HCT116 (cell line): ENCODE measurements at regions not wholly inside any gene's neighbourhood (a gene's known extent, or its start where the extent isn't known, plus 50 kb on each side); places are given as distances from the start of the nearest gene placed in this dataset.

ENCODE experiments used
- ATAC-seq: fragments of 200-7000 bp; cut with Tn5 transposase; 2 replicates; pipeline ENCODE4 v1.9.1; 2020; ENCODE audit warnings: mild to moderate bottlenecking, moderate library complexity
- BruUV-seq: library from RNA; stranded (reverse); fragments of 400-500 nt; replicated peaks from 2 replicates; lab custom pipeline; 2021; lab: Mats Ljungman, UMichigan
- CTCF ChIA-PET: fragments of 300-600 bp; sonication (Branson Sonifier 250); formaldehyde crosslinking; loops from one replicate; lab custom pipeline; 2021; ENCODE audit warnings: antibody characterized with exemption; lab: Charles Lee
- POLR2A ChIA-PET: fragments of 300-600, 350-600 bp; sonication (Branson Sonifier 250); formaldehyde crosslinking; loops from one replicate; lab custom pipeline; 2021; ENCODE audit warnings: antibody characterized with exemption; lab: Charles Lee
- RAD21 ChIA-PET, 2 experiments: fragments of 300-600 bp; sonication (Branson Sonifier 250); formaldehyde crosslinking; loops; one replicate each; lab custom pipeline; 2023; ENCODE audit warnings: low total read pairs in 2 of 2; ENCODE audit not compliant: uncharacterized antibody in 2 of 2, unreplicated experiment in 2 of 2, low non-redundant PET in 1 of 2; lab: Charles Lee
- DNase-seq: peaks from one replicate; pipeline ENCODE4 v3.0.0-alpha.2; 2010; ENCODE audit warnings: low read depth, low spot score
- H2AFZ ChIP-seq: fragments of 200-600 bp; shearing (Covaris generic), sonication (generic); 2 replicates; pipeline ENCODE4 v1.6.1; 2017; ENCODE audit warnings: low read depth, mixed run types, mixed read lengths, antibody characterized with exemption, low read length; ENCODE audit not compliant: poor library complexity, severe bottlenecking
- H3K27ac ChIP-seq: 2 replicates; pipeline ENCODE4 v1.5.1; 2012; ENCODE audit warnings: low read depth, low read length
- H3K27me3 ChIP-seq: fragments of 200-600 bp; sonication (generic); 2 replicates; pipeline ENCODE4 v1.6.1; 2016; ENCODE audit warnings: mixed run types, low read length, mixed read lengths; ENCODE audit not compliant: insufficient read depth
- H3K36me3 ChIP-seq, 2 experiments: fragments of 200-500 bp in 1 of 2; fragments of 200-600 bp in 1 of 2; sonication (Bioruptor generic) in 1 of 2; sonication (generic) in 1 of 2; 2 replicates each; pipeline versions ENCODE4 v1.5.1 to v1.6.1; 2014 to 2016; ENCODE audit warnings: low read length in 2 of 2, inconsistent platforms in 1 of 2, mixed read lengths in 1 of 2, mixed run types in 1 of 2; ENCODE audit not compliant: insufficient read depth in 2 of 2, control insufficient read depth in 1 of 2
- H3K4me1 ChIP-seq, 2 experiments: fragments of 200-600 bp in 1 of 2; sonication (generic) in 1 of 2; 2 replicates each; pipeline versions ENCODE4 v1.5.1 to v1.6.1; 2012 to 2017; ENCODE audit warnings: low read length in 2 of 2, inconsistent platforms in 1 of 2, mild to moderate bottlenecking in 1 of 2, mixed read lengths in 1 of 2, mixed run types in 1 of 2, moderate library complexity in 1 of 2; ENCODE audit not compliant: insufficient read depth in 2 of 2, control insufficient read depth in 1 of 2
- H3K4me2 ChIP-seq: fragments of 200-600 bp; sonication (generic); 2 replicates; pipeline ENCODE4 v1.6.1; 2017; ENCODE audit warnings: mixed run types, low read length, mixed read lengths
- H3K4me3 ChIP-seq, 2 experiments: fragments of 200-600 bp in 1 of 2; sonication (generic) in 1 of 2; replicated peaks in 1 of 2; 2 replicates each; pipeline ENCODE4 v1.5.1; 2011 to 2016; ENCODE audit warnings: low read length in 2 of 2, control low read depth in 1 of 2, low read depth in 1 of 2, mild to moderate bottlenecking in 1 of 2, mixed read lengths in 1 of 2, mixed run types in 1 of 2
- H3K79me2 ChIP-seq: fragments of 200-600 bp; sonication (generic); 2 replicates; pipeline ENCODE4 v1.6.1; 2017; ENCODE audit warnings: mild to moderate bottlenecking, mixed run types, low read length, moderate library complexity, mixed read lengths; ENCODE audit not compliant: insufficient read depth
- H3K9ac ChIP-seq: fragments of 200-600 bp; sonication (generic); 2 replicates; pipeline ENCODE4 v1.6.1; 2016; ENCODE audit warnings: low read length, mixed read lengths
- H3K9me2 ChIP-seq: fragments of 200-600 bp; sonication (generic), shearing (Covaris generic); 2 replicates; pipeline ENCODE4 v1.6.1; 2017; ENCODE audit warnings: mixed run types, mild to moderate bottlenecking, moderate library complexity; ENCODE audit not compliant: insufficient read depth
- H3K9me3 ChIP-seq, 2 experiments: fragments of 200-500 bp in 1 of 2; fragments of 200-600 bp in 1 of 2; sonication (Bioruptor generic) in 1 of 2; sonication (generic) in 1 of 2; 2 replicates each; pipeline ENCODE4 v1.6.1; 2014 to 2017; ENCODE audit warnings: low read length in 2 of 2, mixed read lengths in 2 of 2, inconsistent platforms in 1 of 2, low read depth in 1 of 2, mild to moderate bottlenecking in 1 of 2, mixed run types in 1 of 2, moderate library complexity in 1 of 2; ENCODE audit not compliant: control insufficient read depth in 1 of 2, insufficient read depth in 1 of 2
- H4K20me1 ChIP-seq: fragments of 200-600 bp; sonication (generic), shearing (Covaris generic); 2 replicates; pipeline ENCODE4 v1.6.1; 2017; ENCODE audit warnings: mixed run types, mild to moderate bottlenecking, moderate library complexity; ENCODE audit not compliant: insufficient read depth
- CEBPB ChIP-seq: IDR thresholded peaks from 2 replicates; pipeline ENCODE4 v1.6.1; 2012; ENCODE audit warnings: low read depth
- ELF1 ChIP-seq: IDR thresholded peaks from 2 replicates; pipeline ENCODE4 v1.6.1; 2012; ENCODE audit warnings: low read depth, borderline replicate concordance
- EZH2phosphoT487 ChIP-seq: fragments of 200-600 bp; IDR thresholded peaks from 2 replicates; pipeline ENCODE4 v1.6.1; 2018; ENCODE audit warnings: antibody characterized with exemption, borderline replicate concordance
- FOSL1 ChIP-seq: IDR thresholded peaks from 2 replicates; pipeline ENCODE4 v1.6.1; 2012; ENCODE audit warnings: low read depth
- JUND ChIP-seq: IDR thresholded peaks from 2 replicates; pipeline ENCODE4 v1.6.1; 2012
- MAX ChIP-seq: IDR thresholded peaks from 2 replicates; pipeline ENCODE4 v1.6.1; 2012
- POLR2A ChIP-seq: IDR thresholded peaks from 2 replicates; pipeline ENCODE4 v1.7.0; 2011; ENCODE audit warnings: borderline replicate concordance; ENCODE audit not compliant: insufficient read depth, insufficient read length; ENCODE audit errors: extremely low read depth
- POLR2AphosphoS5 ChIP-seq: IDR thresholded peaks from 2 replicates; pipeline ENCODE4 v1.6.1; 2011; ENCODE audit warnings: mild to moderate bottlenecking, low read depth, low read length, moderate library complexity
- SIN3A ChIP-seq: IDR thresholded peaks from 2 replicates; pipeline ENCODE4 v1.6.1; 2012; ENCODE audit warnings: low read depth
- SP1 ChIP-seq: IDR thresholded peaks from 2 replicates; pipeline ENCODE4 v1.6.1; 2012; ENCODE audit warnings: low read depth
- SRF ChIP-seq: IDR thresholded peaks from 2 replicates; pipeline ENCODE4 v1.6.1; 2012; ENCODE audit warnings: low read depth
- TCF7L2 ChIP-seq: IDR thresholded peaks from 2 replicates; pipeline ENCODE4 v1.7.0; 2011; ENCODE audit warnings: borderline replicate concordance, inconsistent platforms; ENCODE audit not compliant: insufficient read depth, insufficient read length; ENCODE audit errors: extremely low read depth
- YY1 ChIP-seq: IDR thresholded peaks from 2 replicates; pipeline ENCODE4 v1.6.1; 2011; ENCODE audit warnings: low read length, low read depth, moderate library complexity, mild to moderate bottlenecking; ENCODE audit not compliant: insufficient replicate concordance; ENCODE audit errors: extremely low read depth
- intact Hi-C: fragments of 100-400 bp; cut with micrococcal nuclease; formaldehyde crosslinking; loops from 2 replicates; pipeline ENCODE4 v1.10.0; 2022
- TF ChIP-seq, protein P1 (sequence below): IDR thresholded peaks from 2 replicates; pipeline ENCODE4 v1.6.1; 2012; ENCODE audit warnings: low read depth
- TF ChIP-seq, protein P2 (sequence below): IDR thresholded peaks from 2 replicates; pipeline ENCODE4 v1.6.1; 2012

DNA sequence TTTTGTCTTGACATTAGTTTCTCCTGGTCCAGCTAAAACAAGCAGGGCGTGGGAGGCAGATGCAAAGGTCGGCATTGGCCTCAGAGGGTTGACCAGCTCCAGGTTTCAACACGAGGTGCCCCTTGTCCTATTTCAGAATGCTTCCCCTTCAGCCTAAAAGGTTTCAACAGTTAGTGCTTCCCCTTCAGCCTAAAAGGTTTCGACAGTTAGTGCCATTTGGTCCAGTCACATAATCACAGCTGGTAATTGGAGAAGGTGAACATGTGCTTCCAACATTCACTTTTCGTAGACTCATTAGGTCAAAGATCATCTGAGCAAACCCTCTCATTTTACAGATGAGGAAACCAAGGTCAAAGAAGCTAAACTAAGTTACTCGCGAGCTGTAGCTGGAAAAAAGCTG lies 270.3 kb upstream of the MAP3K1 start (continued):
- TF ChIP-seq YY1 (no peak), SIN3A (no peak), SP1 (no peak), EZH2phosphoT487 (no peak), CEBPB (no peak)

DNA sequence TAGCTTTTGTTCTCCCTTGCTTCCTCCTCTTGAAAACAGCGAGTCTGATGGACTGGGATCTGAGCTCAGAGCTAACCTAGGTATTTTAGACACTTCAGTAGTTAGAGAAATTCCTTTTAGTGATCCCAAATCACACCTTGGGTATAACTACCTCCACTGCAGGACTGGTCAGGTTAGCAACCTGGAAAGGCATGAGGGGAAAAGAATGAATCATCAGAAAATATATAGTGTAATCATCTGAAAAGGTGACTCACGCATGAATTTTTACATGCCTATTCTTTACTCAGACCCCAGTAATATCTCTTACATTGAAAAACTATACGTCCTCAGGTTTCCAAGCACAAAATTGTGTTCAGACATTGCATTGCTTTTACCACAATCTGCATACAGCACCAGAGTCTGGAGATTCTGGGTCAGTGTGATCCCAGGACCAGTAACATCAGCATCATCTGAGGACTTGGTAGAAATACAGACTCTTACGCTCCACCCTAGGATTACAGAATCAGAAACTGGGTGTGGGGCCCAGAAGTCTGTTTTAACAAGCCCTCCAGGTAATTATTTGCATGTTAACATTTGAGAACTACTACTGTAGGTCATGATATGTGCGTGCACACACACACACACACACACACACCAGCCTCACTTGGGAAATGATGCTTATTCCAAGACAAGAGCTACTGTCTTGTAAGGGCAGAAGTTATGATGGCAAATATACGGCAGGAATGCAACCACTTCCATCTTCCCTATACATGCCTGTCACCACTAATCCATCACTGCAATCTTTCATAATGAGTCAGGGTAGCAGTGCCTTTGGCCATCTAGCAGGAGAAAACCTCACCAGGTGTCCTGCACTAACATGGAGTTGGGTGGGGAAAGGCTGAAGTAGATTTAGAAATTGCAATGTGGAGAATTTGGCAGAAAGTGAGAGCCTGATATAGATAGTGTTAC lies 271.6 kb upstream of the MAP3K1 start:
- Histone ChIP-seq H4K20me1 (no peaks in the 10 kb centered on the region), H2AFZ (no peak overlapping the region), H3K9ac (no peak overlapping the region), H3K36me3 (no peaks in the 10 kb centered on the region), H3K4me2 (peak overlapping the region; percentile 13), H3K79me2 (no peaks in the 10 kb centered on the region), H3K4me3 (no peak overlapping the region), H3K27me3 (no peaks in the 10 kb centered on the region), H3K9me3 (no peaks in the 10 kb centered on the region), H3K27ac (no peak overlapping the region), H3K9me2 (no peaks in the 10 kb centered on the region), H3K4me1 (peaks cover 0 to 16% of the 10 kb centered on the region in 2 experiments; a peak in 2 of 4 replicates)
- POLR2A ChIA-PET, result no interaction called here
- peak; percentile 23 for DNase-seq
- RAD21 ChIA-PET, result no interaction called here
- BruUV-seq, result no TSS peak
- CTCF ChIA-PET, result no interaction called here
- intact Hi-C loops, result no loop called here
- ATAC-seq, result peak; percentile 54
- TF ChIP-seq SIN3A (no peak), JUND (peak; percentile 47; the same call in 1 of the 2 replicates), POLR2AphosphoS5 (no peak), EZH2phosphoT487 (no peak), FOSL1 (peak; percentile 69), POLR2A (no peak), SP1 (no peak), MAX (no peak), SRF (0 out of 2 replicates have a peak, but pooled peaks have one; percentile 26), ELF1 (no peak), TCF7L2 (no peak)
- TF ChIP-seq, protein P1, sequence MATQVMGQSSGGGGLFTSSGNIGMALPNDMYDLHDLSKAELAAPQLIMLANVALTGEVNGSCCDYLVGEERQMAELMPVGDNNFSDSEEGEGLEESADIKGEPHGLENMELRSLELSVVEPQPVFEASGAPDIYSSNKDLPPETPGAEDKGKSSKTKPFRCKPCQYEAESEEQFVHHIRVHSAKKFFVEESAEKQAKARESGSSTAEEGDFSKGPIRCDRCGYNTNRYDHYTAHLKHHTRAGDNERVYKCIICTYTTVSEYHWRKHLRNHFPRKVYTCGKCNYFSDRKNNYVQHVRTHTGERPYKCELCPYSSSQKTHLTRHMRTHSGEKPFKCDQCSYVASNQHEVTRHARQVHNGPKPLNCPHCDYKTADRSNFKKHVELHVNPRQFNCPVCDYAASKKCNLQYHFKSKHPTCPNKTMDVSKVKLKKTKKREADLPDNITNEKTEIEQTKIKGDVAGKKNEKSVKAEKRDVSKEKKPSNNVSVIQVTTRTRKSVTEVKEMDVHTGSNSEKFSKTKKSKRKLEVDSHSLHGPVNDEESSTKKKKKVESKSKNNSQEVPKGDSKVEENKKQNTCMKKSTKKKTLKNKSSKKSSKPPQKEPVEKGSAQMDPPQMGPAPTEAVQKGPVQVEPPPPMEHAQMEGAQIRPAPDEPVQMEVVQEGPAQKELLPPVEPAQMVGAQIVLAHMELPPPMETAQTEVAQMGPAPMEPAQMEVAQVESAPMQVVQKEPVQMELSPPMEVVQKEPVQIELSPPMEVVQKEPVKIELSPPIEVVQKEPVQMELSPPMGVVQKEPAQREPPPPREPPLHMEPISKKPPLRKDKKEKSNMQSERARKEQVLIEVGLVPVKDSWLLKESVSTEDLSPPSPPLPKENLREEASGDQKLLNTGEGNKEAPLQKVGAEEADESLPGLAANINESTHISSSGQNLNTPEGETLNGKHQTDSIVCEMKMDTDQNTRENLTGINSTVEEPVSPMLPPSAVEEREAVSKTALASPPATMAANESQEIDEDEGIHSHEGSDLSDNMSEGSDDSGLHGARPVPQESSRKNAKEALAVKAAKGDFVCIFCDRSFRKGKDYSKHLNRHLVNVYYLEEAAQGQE, result no peak
- TF ChIP-seq, protein P2, sequence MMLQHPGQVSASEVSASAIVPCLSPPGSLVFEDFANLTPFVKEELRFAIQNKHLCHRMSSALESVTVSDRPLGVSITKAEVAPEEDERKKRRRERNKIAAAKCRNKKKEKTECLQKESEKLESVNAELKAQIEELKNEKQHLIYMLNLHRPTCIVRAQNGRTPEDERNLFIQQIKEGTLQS, result no peak
